ENCODE measurements at regions not wholly inside any gene's neighbourhood (a gene's known extent, or its start where the extent isn't known, plus 50 kb on each side); places are given as distances from the start of the nearest gene placed in this dataset.
"Not testable (repeated sequence)": the region's sequence is repeated elsewhere in the genome, so short reads cannot be mapped to it uniquely, and the experiment has no call there.

- intact Hi-C loops (cut with micrococcal nuclease) = no loop called here
- peaks cover 14% of the 10 kb centered on the region for H3K9me3 Mint-ChIP-seq
- H3K27me3 Mint-ChIP-seq = no peaks in the 10 kb centered on the region
Measured at GRCh38 chr18:10352671-10353070, 101.8 kb upstream of the APCDD1 start.

DNA sequence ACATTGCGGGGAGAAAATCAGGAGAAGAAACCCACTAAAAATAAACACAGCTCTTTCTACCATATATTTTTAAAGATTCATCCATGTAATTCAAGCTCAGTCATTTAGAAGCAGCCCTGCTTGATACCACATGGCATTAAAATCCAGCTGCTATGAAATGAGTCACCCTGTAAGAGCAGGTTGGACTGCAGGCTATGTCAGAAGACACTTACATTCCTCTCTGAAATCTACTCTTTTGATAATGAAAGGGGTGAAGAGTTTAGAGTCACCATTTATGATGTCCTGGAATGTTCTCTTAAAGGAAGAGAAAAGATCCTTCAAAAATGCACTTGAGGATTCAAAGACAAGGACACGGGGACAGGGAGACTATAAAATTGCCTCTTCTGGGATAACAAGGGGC lies 100.6 kb upstream of the APCDD1 start:
- Mint-ChIP-seq H3K27me3 (no peaks in the 10 kb centered on the region), H3K4me1 (ENCODE audit: low read depth) (peaks cover 14% of the 10 kb centered on the region)
- intact Hi-C loops (cut with micrococcal nuclease) = no loop called here

More at GRCh38 chr18:10352671-10353070, 101.8 kb upstream of the APCDD1 start:
- Mint-ChIP-seq H3K4me3 (no peak overlapping the region), H3K4me1 (ENCODE audit: low read depth) (peaks cover 14% of the 10 kb centered on the region), H3K36me3 (ENCODE audit: low read depth) (no peaks in the 10 kb centered on the region), H3K27ac (no peak overlapping the region)

GRCh38 chr18:10354241-10354811 lies 100.1 kb upstream of the APCDD1 start:
- intact Hi-C loops (cut with micrococcal nuclease) = no loop called here

More for the DNA sequence above, 100.6 kb upstream of the APCDD1 start:
- no peak overlapping the region for H3K27ac Mint-ChIP-seq
- no peaks in the 10 kb centered on the region for H3K36me3 Mint-ChIP-seq (ENCODE audit: low read depth)
- peaks cover 15% of the 10 kb centered on the region for H3K9me3 Mint-ChIP-seq
- no peak overlapping the region for H3K4me3 Mint-ChIP-seq

DNA sequence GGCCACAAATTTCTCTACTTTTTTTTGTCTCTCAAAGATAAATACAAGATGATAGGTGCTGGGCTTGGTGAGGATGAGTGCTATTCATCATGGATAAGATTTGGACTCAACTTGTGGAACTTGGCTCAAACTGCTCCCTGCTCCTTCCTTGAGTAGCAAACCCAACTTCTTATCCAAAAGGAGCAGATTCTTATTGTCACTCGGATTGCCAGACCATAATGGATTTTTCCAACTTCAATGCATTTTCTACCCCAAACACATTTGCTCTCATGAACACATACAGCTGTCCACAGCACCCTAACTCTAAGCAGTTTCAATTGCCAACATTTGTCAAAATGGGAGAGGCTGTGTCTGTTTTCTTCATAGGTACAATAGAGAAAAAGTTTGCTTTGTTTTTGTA lies 99.5 kb upstream of the APCDD1 start:
- Mint-ChIP-seq H3K27ac (no peak overlapping the region), H3K36me3 (ENCODE audit: low read depth) (no peaks in the 10 kb centered on the region), H3K9me3 (peaks cover 15% of the 10 kb centered on the region), H3K4me1 (ENCODE audit: low read depth) (peaks cover 14% of the 10 kb centered on the region), H3K4me3 (no peak overlapping the region), H3K27me3 (no peaks in the 10 kb centered on the region)
- intact Hi-C loops (cut with micrococcal nuclease) = no loop called here

More at GRCh38 chr18:10354241-10354811, 100.1 kb upstream of the APCDD1 start:
- no peaks in the 10 kb centered on the region for H3K27me3 Mint-ChIP-seq
- peaks cover 14% of the 10 kb centered on the region for H3K4me1 Mint-ChIP-seq (ENCODE audit: low read depth)
- no peak overlapping the region for H3K27ac Mint-ChIP-seq
- H3K9me3 Mint-ChIP-seq = peaks cover 15% of the 10 kb centered on the region
- H3K36me3 Mint-ChIP-seq (ENCODE audit: low read depth) = no peaks in the 10 kb centered on the region
- H3K4me3 Mint-ChIP-seq = no peak overlapping the region

DNA sequence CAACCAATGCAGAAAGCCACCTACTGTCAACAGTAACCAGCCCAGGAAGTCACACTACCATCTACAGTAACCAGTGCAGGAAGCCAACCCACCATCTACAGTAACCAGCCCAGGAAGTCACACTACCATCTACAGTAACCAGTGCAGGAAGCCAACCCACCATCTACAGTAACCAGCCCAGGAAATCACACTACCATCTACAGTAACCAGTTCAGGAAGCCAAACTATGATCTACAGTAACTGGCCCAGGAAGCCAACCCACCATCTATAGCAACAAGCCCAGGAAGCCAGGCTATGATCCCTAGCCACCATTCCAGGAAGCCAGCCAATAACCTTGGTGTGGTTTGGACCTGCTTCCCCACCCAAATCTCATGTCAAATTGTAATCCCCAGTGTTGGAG lies 97.4 kb upstream of the APCDD1 start:
- intact Hi-C loops (cut with micrococcal nuclease); H3K27ac Mint-ChIP-seq; H3K4me3 Mint-ChIP-seq; H3K27me3 Mint-ChIP-seq; H3K36me3 Mint-ChIP-seq (ENCODE audit: low read depth): not testable (repeated sequence)
- H3K9me3 Mint-ChIP-seq = peaks cover 15% of the 10 kb centered on the region
- H3K4me1 Mint-ChIP-seq (ENCODE audit: low read depth) = peaks cover 14% of the 10 kb centered on the region

DNA sequence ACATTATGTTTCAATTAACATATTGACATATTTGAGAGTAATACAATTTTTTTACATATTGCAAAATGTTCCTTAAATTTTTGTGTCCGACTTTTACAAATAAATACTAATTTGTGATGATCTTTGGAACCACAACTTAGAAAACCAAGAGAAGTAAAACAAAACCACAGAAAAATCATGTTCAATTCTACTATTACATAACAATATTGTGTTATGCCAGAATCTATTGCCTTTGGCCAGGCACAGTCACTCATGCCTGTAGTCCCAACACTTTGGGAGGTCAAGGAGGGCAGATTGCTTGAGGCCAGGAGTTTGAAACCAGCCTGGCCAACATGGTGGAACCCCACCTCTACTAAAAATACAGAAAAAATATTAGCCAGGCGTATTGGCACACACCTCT lies 92.8 kb upstream of the APCDD1 start:
- Mint-ChIP-seq H3K9me3 (peaks cover 42% of the 10 kb centered on the region), H3K4me3 (no peak overlapping the region)

GRCh38 chr18:10365021-10365500 lies 89.4 kb upstream of the APCDD1 start:
- Mint-ChIP-seq H3K27ac (no peak overlapping the region), H3K27me3 (peaks cover 4% of the 10 kb centered on the region), H3K4me3 (no peak overlapping the region), H3K4me1 (ENCODE audit: low read depth) (peaks cover 23% of the 10 kb centered on the region), H3K9me3 (peaks cover 32% of the 10 kb centered on the region), H3K36me3 (ENCODE audit: low read depth) (peaks cover 8% of the 10 kb centered on the region)
- intact Hi-C loops (cut with micrococcal nuclease) = no loop called here

More for the DNA sequence above, 92.8 kb upstream of the APCDD1 start:
- peaks cover 8% of the 10 kb centered on the region for H3K36me3 Mint-ChIP-seq (ENCODE audit: low read depth)
- peaks cover under 1% of the 10 kb centered on the region for H3K4me1 Mint-ChIP-seq (ENCODE audit: low read depth)
- H3K27me3 Mint-ChIP-seq = no peaks in the 10 kb centered on the region
- no peak overlapping the region for H3K27ac Mint-ChIP-seq
- intact Hi-C loops (cut with micrococcal nuclease) = no loop called here

GRCh38 chr18:10365901-10366300 lies 88.5 kb upstream of the APCDD1 start:
- Mint-ChIP-seq H3K27me3 (peaks cover 4% of the 10 kb centered on the region), H3K27ac (no peak overlapping the region), H3K9me3 (peaks cover 32% of the 10 kb centered on the region), H3K36me3 (ENCODE audit: low read depth) (peaks cover 8% of the 10 kb centered on the region), H3K4me1 (ENCODE audit: low read depth) (peaks cover 23% of the 10 kb centered on the region), H3K4me3 (no peak overlapping the region)
- intact Hi-C loops (cut with micrococcal nuclease) = no loop called here

DNA sequence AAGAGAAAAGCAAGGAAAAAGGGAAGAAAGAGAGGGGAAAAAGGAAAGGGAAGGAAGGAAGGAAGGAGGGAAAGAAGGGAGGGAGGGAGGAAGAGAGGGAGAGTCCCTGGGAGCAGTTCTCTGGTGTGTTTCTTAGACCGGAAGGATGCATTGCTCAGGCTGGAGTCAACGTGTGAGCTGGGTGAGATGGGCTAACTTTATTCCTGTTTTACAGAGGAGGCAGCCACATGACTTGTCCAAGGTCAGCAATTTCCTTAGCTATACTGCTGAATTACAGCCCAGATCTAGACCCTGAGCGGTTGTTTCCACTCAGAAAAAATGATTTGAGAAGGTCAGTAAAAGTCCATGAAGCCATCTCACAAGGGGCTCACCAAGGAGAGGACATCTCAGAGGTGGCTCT lies 86.6 kb upstream of the APCDD1 start:
- Mint-ChIP-seq H3K36me3 (ENCODE audit: low read depth) (peaks cover 8% of the 10 kb centered on the region), H3K9me3 (peaks cover 24% of the 10 kb centered on the region), H3K4me1 (ENCODE audit: low read depth) (peaks cover 24% of the 10 kb centered on the region), H3K27me3 (peaks cover 4% of the 10 kb centered on the region), H3K4me3 (no peak overlapping the region), H3K27ac (peak overlapping the region; percentile 81)
- intact Hi-C loops (cut with micrococcal nuclease) = no loop called here

DNA sequence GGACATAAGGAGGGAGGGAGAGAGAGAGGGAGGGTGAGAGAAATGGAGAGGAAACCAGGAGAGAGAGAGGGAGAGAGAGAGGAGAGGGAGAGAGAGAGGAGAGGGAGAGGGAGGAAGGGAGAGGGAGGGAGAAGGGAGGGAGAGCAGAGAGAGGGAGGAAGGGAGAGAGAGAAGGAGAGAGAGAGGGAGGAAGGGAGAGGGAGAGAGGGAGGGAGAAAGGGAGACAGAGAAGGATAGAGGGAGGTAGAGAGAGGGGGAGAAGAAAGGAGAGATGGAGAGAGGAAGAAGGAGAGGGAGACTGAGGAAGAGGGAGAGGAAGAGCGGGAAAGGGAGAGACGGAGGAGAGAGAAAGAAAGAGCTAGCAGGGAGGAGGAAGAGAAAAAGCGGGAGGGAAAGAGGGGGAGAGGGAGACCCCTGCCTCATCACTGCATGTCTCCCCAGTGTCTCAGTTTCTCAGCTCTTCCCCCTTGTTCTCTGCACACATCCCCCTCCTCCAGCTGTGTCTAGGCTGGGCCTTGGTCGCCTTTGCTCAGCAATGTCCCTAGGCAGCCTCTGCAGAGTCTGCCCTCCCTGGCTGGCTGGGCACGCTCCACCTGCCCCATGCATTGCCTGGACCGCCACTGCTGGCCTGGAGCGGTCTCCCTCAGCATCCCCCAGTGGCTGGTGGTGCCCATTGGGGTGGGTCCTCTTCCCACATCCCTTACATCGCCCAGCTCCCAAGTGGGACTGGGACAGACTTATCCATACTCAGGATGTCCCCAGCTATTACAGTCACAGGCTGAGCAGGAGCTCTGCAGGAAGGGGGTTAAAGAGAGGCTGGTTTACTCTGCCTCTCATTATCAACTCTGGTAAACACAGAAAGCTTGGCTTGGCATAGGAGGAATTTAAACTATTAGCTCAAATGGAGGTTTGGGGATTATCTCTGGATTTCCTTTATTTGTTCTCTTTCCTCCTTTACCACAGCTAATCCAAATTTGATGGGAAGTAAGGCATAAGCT lies 85.7 kb upstream of the APCDD1 start:
- H3K9me3 Mint-ChIP-seq = peaks cover 15% of the 10 kb centered on the region
- no peak overlapping the region for H3K4me3 Mint-ChIP-seq
- peaks cover 4% of the 10 kb centered on the region for H3K27me3 Mint-ChIP-seq
- H3K36me3 Mint-ChIP-seq (ENCODE audit: low read depth) = peaks cover 2% of the 10 kb centered on the region
- intact Hi-C loops (cut with micrococcal nuclease) = no loop called here
- peak overlapping the region; percentile 81 for H3K27ac Mint-ChIP-seq
- H3K4me1 Mint-ChIP-seq (ENCODE audit: low read depth) = peaks cover 32% of the 10 kb centered on the region

- Mint-ChIP-seq H3K36me3 (ENCODE audit: low read depth) (no peaks in the 10 kb centered on the region), H3K27ac (no peak overlapping the region), H3K9me3 (no peaks in the 10 kb centered on the region), H3K4me1 (ENCODE audit: low read depth) (peaks cover 32% of the 10 kb centered on the region), H3K4me3 (no peak overlapping the region), H3K27me3 (peaks cover 4% of the 10 kb centered on the region)
- intact Hi-C loops (cut with micrococcal nuclease) = no loop called here
Measured at GRCh38 chr18:10370716-10371115, 83.7 kb upstream of the APCDD1 start.

DNA sequence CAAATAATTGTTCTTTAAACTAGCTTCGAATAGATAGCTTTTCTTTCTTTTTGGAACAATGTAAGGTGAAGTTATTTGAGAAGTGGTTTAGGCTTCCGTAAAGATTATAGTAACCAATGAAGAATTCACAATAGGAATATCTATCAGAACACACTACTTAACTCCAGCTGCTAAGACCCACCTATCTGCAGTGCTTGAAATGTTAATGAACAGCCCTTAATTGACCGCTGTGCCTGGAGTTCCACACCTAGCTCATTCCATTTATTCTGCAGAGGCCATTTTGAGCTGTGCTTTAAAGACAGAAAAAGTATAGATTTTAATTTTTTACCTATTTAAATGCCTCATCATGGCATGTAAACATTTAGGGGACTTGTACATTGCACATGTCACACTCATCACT lies 83.3 kb upstream of the APCDD1 start:
- peaks cover 4% of the 10 kb centered on the region for H3K27me3 Mint-ChIP-seq
- H3K9me3 Mint-ChIP-seq = no peaks in the 10 kb centered on the region
- H3K4me1 Mint-ChIP-seq (ENCODE audit: low read depth) = peaks cover 32% of the 10 kb centered on the region
- intact Hi-C loops (cut with micrococcal nuclease) = no loop called here
- no peak overlapping the region for H3K4me3 Mint-ChIP-seq
- H3K27ac Mint-ChIP-seq = no peak overlapping the region
- no peaks in the 10 kb centered on the region for H3K36me3 Mint-ChIP-seq (ENCODE audit: low read depth)

DNA sequence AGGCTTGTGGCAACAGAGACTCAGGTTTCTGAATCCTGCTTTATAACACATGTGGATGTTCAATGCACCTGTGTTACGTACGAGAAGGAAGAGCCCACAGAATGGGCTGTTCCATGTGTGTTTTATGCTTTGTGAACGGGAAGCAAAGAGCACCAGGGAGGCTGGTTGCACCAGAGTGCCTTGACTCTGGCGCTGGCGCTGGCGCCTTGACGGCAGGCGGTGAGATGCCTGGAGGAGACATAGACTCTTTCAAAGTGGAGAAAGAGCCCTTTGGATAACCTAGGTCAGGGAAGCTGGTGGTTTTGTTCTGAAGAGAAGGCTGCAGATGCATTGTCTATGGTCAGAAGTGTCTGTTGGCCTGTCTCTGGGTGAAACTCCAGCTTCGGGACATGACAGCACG lies 80.2 kb upstream of the APCDD1 start:
- H3K9me3 Mint-ChIP-seq = no peaks in the 10 kb centered on the region
- no peak overlapping the region for H3K4me3 Mint-ChIP-seq
- H3K27me3 Mint-ChIP-seq = no peaks in the 10 kb centered on the region
- no peak overlapping the region for H3K27ac Mint-ChIP-seq
- no peaks in the 10 kb centered on the region for H3K36me3 Mint-ChIP-seq (ENCODE audit: low read depth)
- H3K4me1 Mint-ChIP-seq (ENCODE audit: low read depth) = peaks cover 21% of the 10 kb centered on the region
- intact Hi-C loops (cut with micrococcal nuclease) = no loop called here

GRCh38 chr18:10374636-10375293 lies 79.7 kb upstream of the APCDD1 start:
- no peaks in the 10 kb centered on the region for H3K36me3 Mint-ChIP-seq (ENCODE audit: low read depth)
- intact Hi-C loops (cut with micrococcal nuclease) = no loop called here
- H3K27me3 Mint-ChIP-seq = no peaks in the 10 kb centered on the region
- no peak overlapping the region for H3K4me3 Mint-ChIP-seq
- H3K27ac Mint-ChIP-seq = no peak overlapping the region
- no peaks in the 10 kb centered on the region for H3K9me3 Mint-ChIP-seq
- peaks cover 27% of the 10 kb centered on the region for H3K4me1 Mint-ChIP-seq (ENCODE audit: low read depth)
